ENCODE measurements at regions not wholly inside any gene's neighbourhood (a gene's known extent, or its start where the extent isn't known, plus 50 kb on each side); places are given as distances from the start of the nearest gene placed in this dataset.

- no peak for DNase-seq (ENCODE audit: low read depth)
- no peak overlapping the region for H3K4me3 ChIP-seq (ENCODE audit: control insufficient read depth, low read depth, low read length)
- TF ChIP-seq CTCF (IDR thresholded peaks at IDR 0.05; ENCODE audit: control insufficient read depth, insufficient read depth, low read depth, low read length, missing control alignments): no peak
Measured at GRCh38 chr2:65788556-65788955, 356.2 kb upstream of the SPRED2 start.

GRCh38 chr2:65786765-65787164 is 354.4 kb upstream of the SPRED2 start:
- no peak for TF ChIP-seq CTCF (IDR thresholded peaks at IDR 0.05; ENCODE audit: control insufficient read depth, insufficient read depth, low read depth, low read length, missing control alignments)
- no peak overlapping the region for H3K4me3 ChIP-seq (ENCODE audit: control insufficient read depth, low read depth, low read length)
- DNase-seq (ENCODE audit: low read depth): no peak

- TF ChIP-seq CTCF (IDR thresholded peaks at IDR 0.05; ENCODE audit: control insufficient read depth, insufficient read depth, low read depth, low read length, missing control alignments): no peak
- DNase-seq (ENCODE audit: low read depth): no peak
Measured at GRCh38 chr2:65786007-65786717, 353.8 kb upstream of the SPRED2 start.

GRCh38 chr2:65782996-65783650 is 350.7 kb upstream of the SPRED2 start:
- H3K4me3 ChIP-seq (ENCODE audit: control insufficient read depth, low read depth, low read length): no peak overlapping the region
- TF ChIP-seq CTCF (IDR thresholded peaks at IDR 0.05; ENCODE audit: control insufficient read depth, insufficient read depth, low read depth, low read length, missing control alignments): no peak
- no peak for DNase-seq (ENCODE audit: low read depth)

More at GRCh38 chr2:65786007-65786717, 353.8 kb upstream of the SPRED2 start:
- H3K4me3 ChIP-seq (ENCODE audit: control insufficient read depth, low read depth, low read length): no peak overlapping the region

GRCh38 chr2:65782186-65782585 is 349.8 kb upstream of the SPRED2 start:
- DNase-seq (ENCODE audit: low read depth): no peak
- TF ChIP-seq CTCF (IDR thresholded peaks at IDR 0.05; ENCODE audit: control insufficient read depth, insufficient read depth, low read depth, low read length, missing control alignments): no peak
- H3K4me3 ChIP-seq (ENCODE audit: control insufficient read depth, low read depth, low read length): no peak overlapping the region

- no peak for TF ChIP-seq CTCF (IDR thresholded peaks at IDR 0.05; ENCODE audit: control insufficient read depth, insufficient read depth, low read depth, low read length, missing control alignments)
- DNase-seq (ENCODE audit: low read depth): no peak
Measured at GRCh38 chr2:65781756-65782155, 349.4 kb upstream of the SPRED2 start.

More at GRCh38 chr2:65781756-65782155, 349.4 kb upstream of the SPRED2 start:
- no peak overlapping the region for H3K4me3 ChIP-seq (ENCODE audit: control insufficient read depth, low read depth, low read length)
